ENCODE measurements at regions not wholly inside any gene's neighbourhood (a gene's known extent, or its start where the extent isn't known, plus 50 kb on each side); places are given as distances from the start of the nearest gene placed in this dataset.

DNA sequence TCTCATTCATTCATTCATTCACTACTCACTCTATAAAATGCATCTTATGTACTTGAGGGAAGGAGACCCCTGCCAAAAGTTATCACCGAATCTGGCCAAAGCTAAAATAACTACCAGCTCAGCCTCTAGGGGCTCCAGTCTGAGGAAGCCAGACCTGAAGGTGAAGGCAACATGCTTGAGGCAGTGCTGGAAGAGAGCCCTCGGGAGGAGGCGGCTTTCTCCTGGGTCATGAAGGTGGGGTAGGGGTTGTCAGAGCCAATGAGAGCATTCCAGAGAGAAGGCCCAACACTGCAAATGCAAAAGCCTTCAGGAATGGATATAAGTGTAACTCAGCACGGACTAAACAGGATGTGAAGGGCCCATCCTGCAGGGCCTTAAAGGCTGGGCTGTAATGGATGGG lies 62.4 kb downstream of the GSC start:
- Histone ChIP-seq H3K9ac (ENCODE audit: low read length) (no peak overlapping the region), H2AFZ (ENCODE audit: low read depth, low read length) (no peak overlapping the region), H3K9me2 (ENCODE audit: insufficient read depth, low read length) (no peaks in the 10 kb centered on the region), H3K4me2 (ENCODE audit: low read length) (no peak overlapping the region), H3K27ac (ENCODE audit: low read length) (no peak overlapping the region), H3K36me3 (ENCODE audit: insufficient read depth, low read length) (no peaks in the 10 kb centered on the region), H4K20me1 (ENCODE audit: insufficient read depth) (no peaks in the 10 kb centered on the region), H3K4me3 (ENCODE audit: low read length) (no peak overlapping the region), H3K79me2 (replicated peaks; ENCODE audit: insufficient read depth, low read length) (no peaks in the 10 kb centered on the region), H3K9me3 (ENCODE audit: low read length) (no peaks in the 10 kb centered on the region), H3K27me3 (ENCODE audit: insufficient read depth, low read depth, low read length) (no peaks in the 10 kb centered on the region), H3F3A (ENCODE audit: insufficient read depth, low read length, poor library complexity, severe bottlenecking) (no peaks in the 10 kb centered on the region)
- TF ChIP-seq POLR2AphosphoS5 (IDR thresholded peaks at IDR 0.05) (no peak), EP300 (conservative IDR thresholded peaks at IDR 0.05; ENCODE audit: poor library complexity, severe bottlenecking) (no peak), EZH2 (IDR thresholded peaks at IDR 0.05; ENCODE audit: borderline replicate concordance, insufficient read depth, low read length, poor library complexity, severe bottlenecking) (no peak), MXI1 (conservative IDR thresholded peaks at IDR 0.05; ENCODE audit: poor library complexity, severe bottlenecking) (no peak), RAD21 (conservative IDR thresholded peaks at IDR 0.05) (no peak), TAF1 (IDR thresholded peaks at IDR 0.05; ENCODE audit: low read depth) (no peak), SMC3 (conservative IDR thresholded peaks at IDR 0.05; ENCODE audit: poor library complexity) (no peak)
- TF ChIP-seq, protein P1, sequence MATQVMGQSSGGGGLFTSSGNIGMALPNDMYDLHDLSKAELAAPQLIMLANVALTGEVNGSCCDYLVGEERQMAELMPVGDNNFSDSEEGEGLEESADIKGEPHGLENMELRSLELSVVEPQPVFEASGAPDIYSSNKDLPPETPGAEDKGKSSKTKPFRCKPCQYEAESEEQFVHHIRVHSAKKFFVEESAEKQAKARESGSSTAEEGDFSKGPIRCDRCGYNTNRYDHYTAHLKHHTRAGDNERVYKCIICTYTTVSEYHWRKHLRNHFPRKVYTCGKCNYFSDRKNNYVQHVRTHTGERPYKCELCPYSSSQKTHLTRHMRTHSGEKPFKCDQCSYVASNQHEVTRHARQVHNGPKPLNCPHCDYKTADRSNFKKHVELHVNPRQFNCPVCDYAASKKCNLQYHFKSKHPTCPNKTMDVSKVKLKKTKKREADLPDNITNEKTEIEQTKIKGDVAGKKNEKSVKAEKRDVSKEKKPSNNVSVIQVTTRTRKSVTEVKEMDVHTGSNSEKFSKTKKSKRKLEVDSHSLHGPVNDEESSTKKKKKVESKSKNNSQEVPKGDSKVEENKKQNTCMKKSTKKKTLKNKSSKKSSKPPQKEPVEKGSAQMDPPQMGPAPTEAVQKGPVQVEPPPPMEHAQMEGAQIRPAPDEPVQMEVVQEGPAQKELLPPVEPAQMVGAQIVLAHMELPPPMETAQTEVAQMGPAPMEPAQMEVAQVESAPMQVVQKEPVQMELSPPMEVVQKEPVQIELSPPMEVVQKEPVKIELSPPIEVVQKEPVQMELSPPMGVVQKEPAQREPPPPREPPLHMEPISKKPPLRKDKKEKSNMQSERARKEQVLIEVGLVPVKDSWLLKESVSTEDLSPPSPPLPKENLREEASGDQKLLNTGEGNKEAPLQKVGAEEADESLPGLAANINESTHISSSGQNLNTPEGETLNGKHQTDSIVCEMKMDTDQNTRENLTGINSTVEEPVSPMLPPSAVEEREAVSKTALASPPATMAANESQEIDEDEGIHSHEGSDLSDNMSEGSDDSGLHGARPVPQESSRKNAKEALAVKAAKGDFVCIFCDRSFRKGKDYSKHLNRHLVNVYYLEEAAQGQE (IDR thresholded peaks at IDR 0.05; ENCODE audit: borderline replicate concordance), result no peak
- TF ChIP-seq, protein P2, sequence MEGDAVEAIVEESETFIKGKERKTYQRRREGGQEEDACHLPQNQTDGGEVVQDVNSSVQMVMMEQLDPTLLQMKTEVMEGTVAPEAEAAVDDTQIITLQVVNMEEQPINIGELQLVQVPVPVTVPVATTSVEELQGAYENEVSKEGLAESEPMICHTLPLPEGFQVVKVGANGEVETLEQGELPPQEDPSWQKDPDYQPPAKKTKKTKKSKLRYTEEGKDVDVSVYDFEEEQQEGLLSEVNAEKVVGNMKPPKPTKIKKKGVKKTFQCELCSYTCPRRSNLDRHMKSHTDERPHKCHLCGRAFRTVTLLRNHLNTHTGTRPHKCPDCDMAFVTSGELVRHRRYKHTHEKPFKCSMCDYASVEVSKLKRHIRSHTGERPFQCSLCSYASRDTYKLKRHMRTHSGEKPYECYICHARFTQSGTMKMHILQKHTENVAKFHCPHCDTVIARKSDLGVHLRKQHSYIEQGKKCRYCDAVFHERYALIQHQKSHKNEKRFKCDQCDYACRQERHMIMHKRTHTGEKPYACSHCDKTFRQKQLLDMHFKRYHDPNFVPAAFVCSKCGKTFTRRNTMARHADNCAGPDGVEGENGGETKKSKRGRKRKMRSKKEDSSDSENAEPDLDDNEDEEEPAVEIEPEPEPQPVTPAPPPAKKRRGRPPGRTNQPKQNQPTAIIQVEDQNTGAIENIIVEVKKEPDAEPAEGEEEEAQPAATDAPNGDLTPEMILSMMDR (IDR thresholded peaks at IDR 0.05; ENCODE audit: poor library complexity, severe bottlenecking), result no peak

DNA sequence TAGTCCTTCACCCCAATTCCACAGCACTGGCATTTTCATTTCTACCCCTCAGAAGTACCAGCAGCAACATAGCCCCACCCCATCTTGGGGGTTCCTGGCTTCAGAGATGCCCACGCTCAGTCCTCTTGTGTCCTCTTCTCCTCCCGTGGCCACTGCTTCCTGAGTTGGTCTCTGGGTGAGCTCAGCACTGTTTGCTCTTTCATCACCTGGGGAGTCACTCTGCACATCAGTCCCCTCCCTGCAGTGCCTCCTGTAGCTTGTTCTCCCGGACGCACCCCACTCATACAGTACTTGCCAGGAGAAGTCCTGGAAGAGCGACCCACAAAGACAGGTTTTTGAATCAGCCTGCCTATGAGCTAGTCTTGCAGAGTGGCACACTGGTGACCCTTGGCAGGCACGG lies 63.8 kb downstream of the GSC start:
- Histone ChIP-seq H3K79me2 (replicated peaks; ENCODE audit: insufficient read depth, low read length) (no peaks in the 10 kb centered on the region), H3F3A (ENCODE audit: insufficient read depth, low read length, poor library complexity, severe bottlenecking) (no peaks in the 10 kb centered on the region), H3K9me3 (ENCODE audit: low read length) (no peaks in the 10 kb centered on the region), H2AFZ (ENCODE audit: low read depth, low read length) (no peak overlapping the region), H3K4me3 (ENCODE audit: low read length) (no peak overlapping the region), H3K27ac (ENCODE audit: low read length) (no peak overlapping the region), H4K20me1 (ENCODE audit: insufficient read depth) (no peaks in the 10 kb centered on the region), H3K27me3 (ENCODE audit: insufficient read depth, low read depth, low read length) (no peaks in the 10 kb centered on the region), H3K9ac (ENCODE audit: low read length) (no peak overlapping the region), H3K9me2 (ENCODE audit: insufficient read depth, low read length) (no peaks in the 10 kb centered on the region), H3K4me2 (ENCODE audit: low read length) (no peak overlapping the region), H3K36me3 (ENCODE audit: insufficient read depth, low read length) (no peaks in the 10 kb centered on the region)
- TF ChIP-seq, protein P2 (IDR thresholded peaks at IDR 0.05; ENCODE audit: poor library complexity, severe bottlenecking), result no peak
- TF ChIP-seq SMC3 (conservative IDR thresholded peaks at IDR 0.05; ENCODE audit: poor library complexity) (no peak), EP300 (conservative IDR thresholded peaks at IDR 0.05; ENCODE audit: poor library complexity, severe bottlenecking) (no peak), EZH2 (IDR thresholded peaks at IDR 0.05; ENCODE audit: borderline replicate concordance, insufficient read depth, low read length, poor library complexity, severe bottlenecking) (no peak), TAF1 (IDR thresholded peaks at IDR 0.05; ENCODE audit: low read depth) (no peak), MXI1 (conservative IDR thresholded peaks at IDR 0.05; ENCODE audit: poor library complexity, severe bottlenecking) (no peak), RAD21 (conservative IDR thresholded peaks at IDR 0.05) (no peak), POLR2AphosphoS5 (IDR thresholded peaks at IDR 0.05) (no peak)
- TF ChIP-seq, protein P1 (IDR thresholded peaks at IDR 0.05; ENCODE audit: borderline replicate concordance), result no peak

Data from neural cell (in vitro differentiated cells).